Ecto neural progenitor cell (in vitro differentiated cells): ENCODE measurements at regions not wholly inside any gene's neighbourhood (a gene's known extent, or its start where the extent isn't known, plus 50 kb on each side); places are given as distances from the start of the nearest gene placed in this dataset.

ENCODE experiments used
- DNase-seq: peaks from one replicate; pipeline ENCODE4 v3.0.0-alpha.2; 2018; ENCODE audit warnings: low spot score

DNA sequence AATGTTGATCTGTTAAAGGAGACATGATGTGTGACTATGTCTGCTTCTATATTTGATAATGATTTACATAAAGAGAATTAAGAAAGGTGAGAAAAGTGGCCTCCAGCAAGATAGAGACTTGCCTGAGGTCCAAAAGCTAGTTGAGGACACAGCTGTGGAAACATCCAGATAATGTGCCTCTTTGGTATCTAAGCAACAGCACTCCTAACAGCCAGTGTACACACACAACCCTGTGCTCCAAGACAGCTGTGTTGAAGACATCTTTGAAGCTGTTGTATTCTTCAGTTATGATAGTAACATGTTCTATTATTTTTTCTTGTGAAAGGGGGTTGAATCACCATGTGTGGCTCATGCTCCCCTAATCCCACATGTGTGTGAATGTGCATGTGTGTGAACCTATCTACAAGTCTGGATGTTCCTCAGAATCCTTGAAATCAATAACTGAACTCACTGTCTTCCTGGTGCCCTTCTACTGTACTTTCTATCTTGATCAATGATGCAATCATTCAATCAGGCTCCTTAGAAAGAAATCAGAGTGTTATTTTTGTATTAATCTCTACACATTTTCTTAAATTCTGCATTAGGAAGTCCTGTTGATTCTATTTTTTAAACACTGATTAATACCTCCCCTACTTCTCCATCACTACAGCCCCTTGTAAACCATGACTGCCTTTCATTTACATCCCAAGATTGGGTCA, 116.7 kb upstream of the SSTR4 start:
- DNase-seq: no peak

DNA sequence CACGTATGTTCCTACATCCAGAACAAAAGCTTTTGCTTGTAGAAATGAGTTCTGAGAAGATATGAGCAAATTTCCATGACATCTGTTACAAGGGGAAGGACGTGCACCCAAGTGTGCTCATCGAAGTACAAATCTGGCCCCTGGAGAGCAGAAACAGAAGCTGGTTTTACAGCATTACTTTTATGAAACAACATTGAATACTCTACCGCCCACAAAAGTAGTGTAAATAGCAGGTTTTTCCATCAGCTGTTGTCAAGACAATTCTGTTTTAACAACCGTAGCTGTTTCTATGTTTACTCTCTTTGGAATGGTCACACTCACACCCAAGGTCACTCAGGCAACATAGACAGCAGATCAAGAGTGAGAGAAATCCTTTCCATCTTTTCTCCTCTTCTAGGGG, 114.2 kb upstream of the SSTR4 start:
- DNase-seq: no peak

DNA sequence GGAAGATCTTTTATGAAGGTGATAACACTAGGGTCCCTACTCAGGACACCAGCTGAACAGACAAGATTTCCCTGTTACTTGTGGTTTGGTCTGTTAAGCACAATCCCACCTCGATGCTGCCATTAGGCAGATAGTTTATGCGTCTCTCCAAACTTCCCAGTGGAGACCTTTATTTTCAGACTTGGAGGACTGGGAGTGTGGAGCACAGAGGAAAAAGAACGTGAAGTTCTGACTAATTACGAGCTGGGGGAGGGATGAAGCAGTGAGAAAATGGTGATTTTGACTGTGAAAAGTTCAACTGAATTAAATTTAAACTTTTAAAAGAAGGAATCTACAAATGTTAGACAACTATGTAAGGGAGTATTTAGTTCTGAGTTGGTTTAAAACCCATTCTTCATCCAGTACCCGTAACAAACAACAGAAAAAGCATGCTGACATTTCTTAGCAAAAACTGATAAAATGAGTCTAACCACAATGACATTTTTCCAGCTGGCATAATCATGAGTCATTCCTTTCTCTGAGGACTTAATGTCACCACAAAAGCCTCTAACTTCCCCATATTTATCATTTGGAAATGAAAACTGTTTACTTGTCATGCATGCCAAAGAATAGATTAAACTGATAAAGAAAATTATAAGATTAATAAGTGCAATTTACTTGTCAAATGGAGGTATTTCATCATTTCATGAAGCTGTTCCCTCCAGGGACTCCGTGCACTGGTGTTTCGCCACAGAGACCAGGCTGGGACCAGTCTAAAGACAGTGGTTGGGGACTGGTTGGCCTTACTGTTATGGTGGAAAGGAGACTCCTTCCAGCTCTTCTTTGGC, 113.3 kb upstream of the SSTR4 start:
- no peak for DNase-seq

DNA sequence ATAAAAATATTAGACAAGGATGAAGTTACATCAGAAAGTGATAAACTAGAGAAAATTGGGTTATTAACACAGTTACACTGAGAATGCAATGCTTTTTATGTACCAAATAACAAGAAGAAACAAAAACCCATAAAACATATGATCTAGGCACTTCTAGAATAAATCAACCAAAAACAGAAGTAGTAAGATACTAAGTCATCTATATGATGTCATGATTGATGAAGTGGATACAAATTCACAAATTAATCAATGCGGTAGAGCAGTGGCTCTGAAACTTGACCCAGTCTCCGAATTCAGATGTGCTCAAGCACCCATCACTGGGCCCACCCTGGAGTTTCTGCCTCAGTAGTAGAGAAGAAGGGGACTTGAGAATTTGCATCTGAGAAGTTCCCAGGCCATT, 112.1 kb upstream of the SSTR4 start:
- no peak for DNase-seq

DNA sequence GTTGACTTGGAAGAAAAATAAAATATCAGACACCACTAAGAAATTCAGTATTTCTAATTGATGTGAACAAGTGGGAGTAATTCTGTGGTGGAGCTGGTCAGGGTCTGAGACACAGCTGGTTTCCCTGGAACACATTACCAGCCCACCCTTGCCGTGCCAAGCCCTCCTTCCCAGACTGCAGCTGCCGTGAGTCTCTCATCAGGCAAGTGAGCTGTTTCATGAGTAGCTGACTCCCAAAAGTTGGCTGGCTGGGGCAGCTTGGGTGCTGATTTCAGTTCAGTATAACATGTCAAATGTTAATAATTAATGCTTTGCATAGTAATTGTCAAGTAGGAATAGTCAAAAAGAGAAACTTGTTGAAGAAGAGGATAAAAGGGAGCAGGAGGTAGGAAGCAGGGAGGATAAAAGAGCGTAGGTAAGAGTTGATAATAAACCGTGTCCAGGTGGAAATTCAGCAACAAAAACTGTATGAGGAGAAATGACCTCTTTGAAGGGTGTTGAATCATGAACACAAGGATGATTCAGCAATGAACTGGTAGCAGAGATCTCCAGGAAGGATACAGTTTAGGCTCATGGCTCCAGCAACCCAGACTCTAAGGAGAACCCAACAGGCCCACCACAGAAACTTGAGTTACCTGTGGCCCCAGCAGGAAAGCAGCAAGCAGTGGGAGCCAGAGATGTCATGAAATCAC, 110.9 kb upstream of the SSTR4 start:
- no peak for DNase-seq

DNA sequence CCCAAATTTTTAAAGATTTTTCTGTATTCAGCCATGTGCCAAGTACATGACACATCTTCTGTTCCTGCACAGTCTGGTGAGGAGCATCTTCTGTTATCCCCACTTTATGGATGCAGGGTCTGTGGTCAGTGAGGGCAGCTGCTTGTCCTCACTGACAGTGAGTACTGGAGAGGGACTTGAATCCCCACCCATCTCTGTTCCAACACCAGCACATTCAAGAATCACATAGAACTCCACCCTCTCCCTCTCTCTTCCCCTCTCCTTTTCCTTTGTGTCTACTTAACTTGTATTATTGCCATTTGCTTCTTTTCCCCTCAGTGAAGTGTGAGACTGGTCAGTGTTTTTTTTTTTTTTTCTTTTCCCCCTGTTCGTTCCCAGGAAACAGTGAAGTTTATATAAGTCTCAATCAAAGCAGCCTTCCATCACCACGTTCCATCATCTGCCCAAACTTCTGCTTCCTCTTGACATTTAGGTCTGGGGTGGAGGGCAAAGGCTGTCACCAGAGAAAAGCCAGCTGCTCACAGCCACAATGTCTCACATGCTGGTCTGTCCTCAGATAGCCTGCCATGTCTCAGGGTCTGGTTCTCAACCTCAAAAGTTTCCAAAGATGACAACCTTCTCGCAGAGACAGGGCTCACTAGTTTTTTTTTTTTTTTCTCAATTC, 110.0 kb upstream of the SSTR4 start:
- no peak for DNase-seq

DNA sequence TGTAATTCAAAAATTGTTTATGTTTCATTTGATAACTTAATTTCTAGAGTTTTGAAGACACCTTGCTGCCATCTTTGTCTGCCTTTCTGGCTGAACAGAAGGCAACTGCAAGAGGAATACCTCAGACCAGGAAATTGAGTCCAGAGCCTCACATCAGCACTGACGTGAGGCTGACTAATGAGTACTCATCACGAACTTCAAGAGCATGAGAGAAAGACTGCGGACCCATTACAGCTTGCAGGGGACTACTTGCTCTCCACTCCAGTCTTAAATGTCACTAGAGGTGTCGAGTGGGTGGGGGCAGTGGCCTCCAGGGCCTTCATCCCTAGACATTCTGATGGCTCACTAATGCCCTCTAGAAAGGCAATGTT, 109.5 kb upstream of the SSTR4 start:
- no peak for DNase-seq

DNA sequence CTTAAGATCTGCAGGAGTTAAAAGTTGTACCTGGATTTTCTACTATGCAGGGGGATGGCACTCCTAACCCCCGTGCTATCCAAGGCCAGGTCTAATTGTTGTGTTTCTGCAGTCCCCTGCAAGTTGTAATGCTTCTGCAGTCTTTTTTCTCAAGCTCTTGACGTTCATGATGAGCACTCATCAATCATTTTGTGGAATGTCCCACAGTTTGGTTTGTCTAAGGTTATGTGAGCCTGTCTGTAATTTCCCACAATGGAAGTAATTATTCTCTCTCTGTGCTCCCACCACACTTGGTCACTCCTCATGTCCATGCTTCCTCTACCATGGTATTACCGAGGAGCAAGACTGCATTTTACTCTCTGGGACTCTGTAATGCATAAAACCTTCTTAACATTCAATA, 107.6 kb upstream of the SSTR4 start:
- no peak for DNase-seq

DNA sequence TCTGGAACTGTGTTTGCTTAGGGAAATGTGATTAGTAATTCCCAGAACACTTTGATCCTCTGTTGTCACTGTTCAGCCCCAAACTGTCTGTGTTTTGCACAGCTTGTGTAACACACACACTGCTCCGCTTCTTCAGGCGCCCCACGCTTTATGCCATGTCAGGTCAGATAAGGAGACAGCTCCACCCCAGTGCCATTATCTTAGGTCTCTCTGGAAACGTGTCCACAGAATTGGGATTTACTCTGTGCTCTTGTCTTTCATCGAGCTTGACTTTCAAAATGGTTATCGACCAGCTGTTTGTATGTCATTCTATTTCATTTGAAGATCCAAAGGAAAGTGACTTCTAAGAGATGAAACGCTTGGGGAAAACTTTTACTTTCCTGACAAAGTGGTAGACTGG, 106.4 kb upstream of the SSTR4 start:
- no peak for DNase-seq

DNA sequence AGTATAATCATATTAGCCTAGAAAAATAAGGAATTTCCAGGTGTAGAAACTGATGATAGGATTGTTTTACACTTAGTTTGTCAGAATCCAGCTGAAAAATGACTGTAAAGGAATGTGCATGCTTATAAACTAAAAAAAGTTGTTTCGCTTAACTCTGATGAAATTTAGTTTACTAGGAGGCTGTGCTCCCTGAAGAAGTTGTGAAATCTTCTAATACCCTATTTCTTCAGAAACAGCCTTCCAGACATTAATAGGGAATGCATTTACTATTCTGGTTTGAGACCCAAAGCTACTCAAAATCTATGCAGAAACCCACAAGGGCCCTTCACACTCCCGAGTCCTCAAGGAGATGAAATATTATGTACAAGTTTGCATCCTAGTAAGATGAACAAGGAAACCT, 105.5 kb upstream of the SSTR4 start:
- DNase-seq: no peak

DNA sequence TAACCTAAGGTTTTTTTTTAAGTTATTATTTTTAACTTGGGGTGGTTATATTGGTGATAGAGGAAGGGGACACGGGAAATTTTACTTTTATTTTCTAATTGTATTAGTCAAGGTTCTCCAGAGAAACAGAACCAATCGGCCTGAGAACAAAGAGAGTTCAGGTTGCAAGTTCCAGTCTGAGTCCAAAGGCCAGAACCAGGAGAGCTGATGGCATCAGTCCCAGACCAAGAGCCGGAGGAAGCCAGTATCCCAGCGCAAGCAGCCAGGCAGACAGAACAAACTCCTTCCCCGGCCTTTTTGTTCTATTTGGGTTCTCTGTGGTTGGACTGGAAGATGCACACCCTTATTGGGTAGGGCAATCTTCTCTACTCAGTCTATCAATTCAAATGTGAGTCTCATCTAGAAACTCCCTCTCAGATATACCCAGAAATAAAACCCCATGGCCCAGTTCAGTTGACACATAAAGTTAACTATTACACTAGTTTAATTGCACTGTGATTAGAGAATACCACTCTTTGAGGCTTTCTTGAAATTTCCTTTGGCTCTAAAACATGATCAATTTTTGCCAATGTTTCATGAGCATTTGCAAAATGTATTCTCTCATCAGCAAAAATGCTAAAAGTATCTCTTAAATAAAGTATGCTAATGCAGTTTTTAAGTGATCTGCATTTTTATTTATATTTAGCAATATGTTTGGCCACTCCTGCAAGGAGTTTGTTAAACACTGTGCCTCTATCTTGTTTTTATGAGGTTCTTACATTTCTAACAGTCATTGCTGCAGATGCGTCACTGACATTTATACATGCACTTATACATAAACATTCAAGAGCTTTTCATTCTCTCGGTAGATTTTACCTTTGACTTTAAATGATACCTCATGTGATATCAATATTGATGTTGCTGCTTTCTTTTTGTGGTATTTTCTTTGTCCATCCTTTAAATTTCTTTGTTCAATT, 103.2 kb upstream of the SSTR4 start:
- DNase-seq: no peak

DNA sequence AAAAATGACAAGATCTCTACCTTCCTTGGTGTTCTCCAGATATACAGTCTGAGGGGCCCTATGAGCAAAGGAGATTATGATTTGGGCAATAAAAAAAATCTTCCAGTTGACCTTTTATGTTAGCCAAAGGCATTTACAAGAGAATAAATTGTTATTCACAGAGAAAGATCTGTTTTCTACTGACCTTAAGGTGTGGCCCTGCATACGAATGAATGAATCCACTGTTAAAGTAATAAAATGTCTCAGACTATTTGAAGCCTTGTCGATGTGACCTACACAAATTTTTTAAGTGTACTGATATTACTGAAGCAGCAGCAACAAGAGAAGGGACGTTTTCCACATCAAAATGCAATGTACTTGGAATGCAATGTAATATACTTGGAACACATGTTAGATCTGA, 95.9 kb upstream of the SSTR4 start:
- DNase-seq: no peak

DNA sequence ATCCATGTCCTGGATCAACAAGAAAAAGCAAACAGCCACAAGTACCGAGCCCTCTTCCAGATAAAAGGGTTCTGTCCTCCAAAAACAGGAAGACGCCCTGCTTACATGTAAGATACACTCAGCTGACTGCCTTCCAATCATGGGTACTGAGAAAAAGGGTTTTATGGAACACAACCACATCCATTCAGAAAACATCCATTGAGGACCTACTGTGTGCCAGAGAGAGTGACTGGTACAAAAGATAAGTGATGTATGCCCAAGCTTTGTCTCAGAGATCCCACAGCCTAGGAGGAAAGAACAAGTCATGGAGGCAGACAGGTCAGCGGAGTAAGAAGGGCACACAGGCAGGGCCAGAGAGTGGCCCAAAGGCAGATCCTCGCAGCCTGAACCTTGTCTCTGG, 94.8 kb upstream of the SSTR4 start:
- DNase-seq: no peak

DNA sequence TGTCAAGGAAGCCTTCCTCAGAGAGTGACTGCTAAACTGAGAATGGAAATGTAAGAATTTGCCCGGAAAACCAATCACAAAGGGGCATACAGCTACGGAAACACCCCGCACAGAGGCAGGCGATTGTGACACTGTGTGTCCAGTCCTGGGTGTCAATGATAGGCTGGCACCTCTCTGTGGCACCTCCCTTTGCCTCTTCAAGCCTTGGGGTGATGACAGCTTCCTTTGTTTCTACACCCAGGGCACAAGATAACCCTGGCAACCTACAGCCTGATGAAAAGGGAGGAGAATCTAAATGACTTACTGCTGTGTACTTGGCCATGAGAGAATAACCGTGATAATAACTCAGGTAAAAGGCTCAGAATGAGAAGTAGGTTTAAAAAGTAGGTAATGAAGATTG, 93.6 kb upstream of the SSTR4 start:
- DNase-seq: no peak

DNA sequence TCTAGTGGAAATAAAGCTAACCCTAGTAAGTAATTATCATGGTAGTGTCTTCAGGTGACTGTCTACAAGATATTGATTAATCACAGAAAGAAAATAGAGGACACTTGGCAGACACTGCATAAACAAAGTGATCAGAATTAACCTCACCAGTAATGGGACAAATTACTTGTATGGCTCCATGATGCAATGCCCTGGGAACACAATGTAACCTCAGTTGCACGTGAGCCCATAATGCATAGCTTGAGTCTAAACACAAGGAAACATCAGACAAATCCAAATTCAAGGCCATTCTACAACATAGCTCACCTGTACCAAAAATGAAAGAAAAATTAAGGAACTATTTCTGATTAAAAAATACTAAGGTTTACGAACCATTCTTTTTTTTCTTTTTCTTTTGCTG, 92.4 kb upstream of the SSTR4 start:
- no peak for DNase-seq

DNA sequence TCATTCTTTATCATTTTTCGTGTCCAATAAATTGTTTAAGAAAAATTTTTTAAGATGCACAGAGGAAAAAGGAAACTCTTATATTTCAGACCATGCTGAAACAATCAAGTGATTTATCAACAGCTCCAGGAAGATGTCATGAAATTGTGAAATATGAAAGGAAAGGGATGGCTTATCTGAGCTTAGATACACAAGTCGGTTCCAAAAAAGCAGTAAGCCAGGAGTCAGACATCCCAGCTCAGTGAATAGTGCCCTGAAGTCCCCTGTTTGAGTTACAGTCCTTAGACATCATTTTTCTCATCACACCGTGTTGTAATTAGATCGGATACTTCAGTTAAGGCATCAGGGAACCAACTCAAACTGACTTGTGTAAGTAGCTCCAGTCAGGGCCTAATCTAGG, 91.0 kb upstream of the SSTR4 start:
- no peak for DNase-seq

DNA sequence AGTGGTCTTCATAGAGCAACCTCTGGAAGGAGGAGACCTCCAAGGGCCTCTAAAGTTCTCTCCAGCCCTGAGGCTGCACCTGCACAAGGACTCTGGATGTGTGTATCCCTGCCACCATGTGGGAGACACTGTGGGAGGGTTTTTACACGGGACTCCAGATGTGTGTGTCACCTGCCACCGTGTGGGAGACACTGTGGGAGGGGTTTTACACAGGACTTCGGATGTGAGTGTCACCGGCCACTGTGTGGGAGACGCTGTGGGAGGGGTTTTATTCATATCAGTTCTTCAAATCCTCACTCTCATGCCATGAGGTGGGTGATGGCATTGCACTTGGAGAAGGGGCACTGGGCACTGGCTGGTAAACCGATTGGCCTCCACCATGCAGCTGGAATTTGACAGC, 90.2 kb upstream of the SSTR4 start:
- DNase-seq: no peak

DNA sequence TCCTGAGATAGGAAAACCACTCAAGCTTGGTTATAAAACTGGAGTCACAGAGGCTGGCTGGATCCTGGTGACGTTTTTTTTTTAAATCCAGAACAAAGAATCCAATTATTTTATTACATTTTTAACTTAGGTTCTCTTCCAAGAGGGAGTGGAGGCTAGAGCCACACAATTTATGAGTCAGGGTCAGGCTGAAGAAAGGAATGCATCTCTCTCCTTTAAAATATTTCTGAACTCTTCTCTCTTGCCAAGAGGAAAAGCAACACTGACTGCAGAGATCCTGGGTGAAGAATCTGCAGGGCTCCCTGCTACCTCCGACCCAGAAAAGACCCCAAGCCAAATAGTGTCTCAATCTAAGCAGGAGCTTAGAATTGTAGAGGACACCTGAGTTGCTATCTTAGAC, 88.5 kb upstream of the SSTR4 start:
- DNase-seq: no peak

DNA sequence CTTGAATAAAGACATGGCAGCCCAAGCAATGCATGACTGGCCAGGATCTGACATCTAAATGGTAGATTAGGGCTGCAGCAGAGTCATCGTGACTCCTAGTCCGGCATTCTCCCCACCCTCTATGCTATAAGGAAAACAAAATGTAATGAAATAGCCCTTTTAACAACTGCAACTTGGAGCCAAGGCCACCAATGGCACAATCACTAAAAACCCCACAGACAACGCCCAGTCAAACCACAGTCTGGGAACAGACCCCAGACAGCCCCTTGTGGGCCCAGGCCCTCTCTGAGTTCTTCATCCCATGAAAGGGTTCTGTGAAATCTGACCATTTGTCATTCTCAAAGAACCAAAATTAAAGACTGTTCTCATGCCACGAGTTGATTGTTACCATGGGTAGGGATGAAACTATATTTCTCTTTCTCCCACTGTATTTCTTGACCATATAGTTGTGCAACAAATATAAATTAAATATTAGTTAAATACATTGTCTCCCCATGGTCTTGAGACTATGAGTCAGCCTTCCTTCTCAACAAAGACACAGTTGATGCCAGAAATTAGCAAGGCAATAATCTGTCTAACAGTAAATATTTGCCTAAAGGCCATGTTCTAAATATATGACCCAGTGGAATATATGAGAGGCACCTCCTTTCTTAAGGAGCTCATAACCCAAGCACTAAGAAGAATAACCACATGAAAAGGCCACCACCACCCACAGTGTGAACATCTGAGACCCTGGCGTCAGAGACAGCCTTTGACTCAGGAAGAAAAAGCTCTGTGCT, 85.6 kb upstream of the SSTR4 start:
- DNase-seq: no peak

DNA sequence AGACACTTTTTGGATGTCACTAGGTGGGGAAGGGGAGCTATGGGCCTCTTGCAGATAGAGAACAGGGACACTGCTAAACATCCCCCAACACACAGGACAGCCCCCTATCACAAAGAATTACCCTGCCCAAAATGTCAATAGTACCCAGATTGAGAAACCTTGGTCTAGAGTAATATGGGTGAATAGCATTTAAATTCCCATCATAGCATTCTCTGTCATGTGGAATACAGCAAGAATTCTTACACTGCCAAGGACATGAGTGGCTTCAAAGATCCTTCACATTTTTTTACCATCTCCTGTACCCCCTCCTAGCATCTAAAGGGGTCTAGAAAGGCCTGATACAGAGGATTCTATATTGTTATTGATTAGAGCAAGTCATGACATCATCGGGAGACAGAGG, 83.1 kb upstream of the SSTR4 start:
- no peak for DNase-seq

DNA sequence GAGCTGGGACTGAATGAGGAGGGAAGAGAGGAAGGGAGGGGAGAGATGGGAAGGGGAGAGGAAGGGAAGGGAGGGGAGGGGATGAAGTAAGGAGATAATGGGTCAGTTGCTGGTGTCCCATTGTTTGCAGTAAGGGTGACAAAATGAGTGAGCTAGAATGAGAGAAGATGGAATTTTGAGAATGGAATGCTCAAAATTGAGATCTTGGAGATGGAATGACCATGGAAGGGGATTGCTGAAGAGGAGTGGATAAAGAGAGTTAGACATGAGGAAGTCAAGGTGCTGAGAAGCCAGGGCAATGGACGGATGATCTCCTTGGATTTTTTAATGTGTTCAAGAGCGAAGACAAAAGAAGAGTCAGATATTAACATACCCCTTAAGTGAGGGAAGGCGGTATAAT, 80.5 kb upstream of the SSTR4 start:
- DNase-seq: no peak
